Gastrocnemius medialis (tissue), 4 donors: ENCODE measurements at regions not wholly inside any gene's neighbourhood (a gene's known extent, or its start where the extent isn't known, plus 50 kb on each side); places are given as distances from the start of the nearest gene placed in this dataset.

Experiments used
- ATAC-seq, 2 donors: fragments of 150-250 bp; one replicate each; pipeline ENCODE4 v1.9.1; 2016
- DNase-seq, 2 donors: peaks; one replicate each; pipeline ENCODE4 v3.0.0-alpha.2; 2019
- H3K27ac ChIP-seq, 4 donors: fragments of 200-600 bp; sonication (generic); 1 replicate in 1 of 4; 2 replicates in 3 of 4; pipeline ENCODE4 v1.5.1; 2016 to 2018; ENCODE audit warnings: mild to moderate bottlenecking in 2 of 4, moderate library complexity in 1 of 4
- H3K27me3 ChIP-seq, 3 donors: fragments of 200-600 bp; sonication (generic) in 2 of 3; 1 replicate in 1 of 3; 2 replicates in 2 of 3; pipeline versions ENCODE4 v1.5.1 to v1.6.0; 2016 to 2019; ENCODE audit warnings: mild to moderate bottlenecking in 1 of 3, moderate library complexity in 1 of 3
- H3K36me3 ChIP-seq, 2 donors: fragments of 200-600 bp; sonication (generic) in 1 of 2; one replicate each; pipeline ENCODE4 v1.5.1; 2017 to 2018
- H3K4me1 ChIP-seq, 2 donors: fragments of 200-600 bp; sonication (generic) in 1 of 2; one replicate each; pipeline ENCODE4 v1.5.1; 2016 to 2017; ENCODE audit warnings: mild to moderate bottlenecking in 2 of 2
- H3K4me3 ChIP-seq, 4 donors: fragments of 200-600 bp; sonication (generic) in 3 of 4; 1 replicate in 1 of 4; 2 replicates in 3 of 4; pipeline ENCODE4 v1.5.1; 2016 to 2019; ENCODE audit warnings: mild to moderate bottlenecking in 2 of 4
- H3K9me3 ChIP-seq, 3 donors: fragments of 200-600 bp; sonication (generic) in 2 of 3; 1 replicate in 1 of 3; 2 replicates in 2 of 3; pipeline ENCODE4 v1.5.1; 2016 to 2019
- CTCF ChIP-seq, 5 experiments: fragments of 450-650 bp in 3 of 5; fragments of 200-600 bp in 2 of 5; sonication (generic) in 2 of 5; IDR thresholded peaks in 4 of 5; conservative IDR thresholded peaks in 1 of 5; 1 replicate in 4 of 5; 2 replicates in 1 of 5; pipeline ENCODE4 v1.5.1; 2016 to 2019; ENCODE audit warnings: antibody characterized with exemption in 5 of 5, mild to moderate bottlenecking in 3 of 5, moderate library complexity in 3 of 5
- POLR2A ChIP-seq, 2 donors: fragments of 450-650 bp; IDR thresholded peaks; one replicate each; pipeline ENCODE4 v1.6.1; 2017; ENCODE audit warnings: antibody characterized with exemption in 2 of 2, mild to moderate bottlenecking in 2 of 2, moderate library complexity in 2 of 2
- in situ Hi-C, 4 donors: fragments of 200-750 bp; cut with MboI; loops; one replicate each; pipeline versions ENCODE4 v1.15.0 to v1.8.0; 2017; ENCODE audit warnings: low sequenced_read_pairs in 4 of 4
- intact Hi-C: fragments of 100-400 bp; cut with DNase I; formaldehyde crosslinking; loops from one replicate; pipeline ENCODE4 v1.15.1; 2023; ENCODE audit warnings: low total_unique reads

GRCh38 chr13:105825071-105825470 is 710.4 kb downstream of the EFNB2 start:
- no peaks in the 10 kb centered on the region for H3K36me3 ChIP-seq
- H3K27me3 ChIP-seq: no peaks in the 10 kb centered on the region
- H3K4me3 ChIP-seq: no peak overlapping the region
- ATAC-seq (no peak), DNase-seq (no peak)
- TF ChIP-seq CTCF (IDR thresholded peaks at IDR 0.05 in 4 of 5, conservative IDR thresholded peaks at IDR 0.05 in 1 of 5): no peak
- TF ChIP-seq POLR2A (IDR thresholded peaks at IDR 0.05): no peak
- no peak overlapping the region for H3K27ac ChIP-seq
- no peaks in the 10 kb centered on the region for H3K4me1 ChIP-seq
- in situ Hi-C loops: no loop called here
- intact Hi-C loops: no loop called here
- H3K9me3 ChIP-seq: no peaks in the 10 kb centered on the region

GRCh38 chr13:105821337-105821736 is 714.1 kb downstream of the EFNB2 start:
- H3K27me3 ChIP-seq: no peaks in the 10 kb centered on the region
- no peak for DNase-seq
- H3K4me1 ChIP-seq: no peaks in the 10 kb centered on the region
- H3K36me3 ChIP-seq: no peaks in the 10 kb centered on the region
- TF ChIP-seq CTCF (IDR thresholded peaks at IDR 0.05 in 4 of 5, conservative IDR thresholded peaks at IDR 0.05 in 1 of 5): no peak
- no peak for TF ChIP-seq POLR2A (IDR thresholded peaks at IDR 0.05)
- H3K9me3 ChIP-seq: no peaks in the 10 kb centered on the region
- in situ Hi-C loops: no loop called here
- H3K27ac ChIP-seq: no peak overlapping the region
- intact Hi-C loops: no loop called here
- no peak for ATAC-seq
- no peak overlapping the region for H3K4me3 ChIP-seq

GRCh38 chr13:105820415-105820814 is 715.0 kb downstream of the EFNB2 start:
- no peak for TF ChIP-seq POLR2A (IDR thresholded peaks at IDR 0.05)
- TF ChIP-seq CTCF (IDR thresholded peaks at IDR 0.05 in 4 of 5, conservative IDR thresholded peaks at IDR 0.05 in 1 of 5): no peak
- H3K4me1 ChIP-seq: no peaks in the 10 kb centered on the region
- no peak overlapping the region for H3K27ac ChIP-seq
- no peak overlapping the region for H3K4me3 ChIP-seq
- no peaks in the 10 kb centered on the region for H3K36me3 ChIP-seq
- DNase-seq (no peak), ATAC-seq (no peak)
- intact Hi-C loops (no loop called here), in situ Hi-C loops (no loop called here)
- no peaks in the 10 kb centered on the region for H3K9me3 ChIP-seq
- H3K27me3 ChIP-seq: no peaks in the 10 kb centered on the region

GRCh38 chr13:105817498-105817897 is 718.0 kb downstream of the EFNB2 start:
- no peaks in the 10 kb centered on the region for H3K4me1 ChIP-seq
- ATAC-seq (no peak), DNase-seq (no peak)
- TF ChIP-seq POLR2A (IDR thresholded peaks at IDR 0.05) (no peak), CTCF (IDR thresholded peaks at IDR 0.05 in 4 of 5, conservative IDR thresholded peaks at IDR 0.05 in 1 of 5) (no peak)
- H3K4me3 ChIP-seq: no peak overlapping the region
- no peaks in the 10 kb centered on the region for H3K36me3 ChIP-seq
- no peak overlapping the region for H3K27ac ChIP-seq
- intact Hi-C loops: no loop called here
- in situ Hi-C loops: no loop called here
- H3K27me3 ChIP-seq: no peaks in the 10 kb centered on the region
- no peaks in the 10 kb centered on the region for H3K9me3 ChIP-seq

GRCh38 chr13:105816994-105817393 is 718.5 kb downstream of the EFNB2 start:
- no peaks in the 10 kb centered on the region for H3K9me3 ChIP-seq
- no peaks in the 10 kb centered on the region for H3K27me3 ChIP-seq
- no peaks in the 10 kb centered on the region for H3K4me1 ChIP-seq
- intact Hi-C loops: no loop called here
- H3K36me3 ChIP-seq: no peaks in the 10 kb centered on the region
- in situ Hi-C loops: no loop called here
- ATAC-seq (no peak), DNase-seq (no peak)
- no peak overlapping the region for H3K27ac ChIP-seq
- H3K4me3 ChIP-seq: no peak overlapping the region
- TF ChIP-seq CTCF (IDR thresholded peaks at IDR 0.05 in 4 of 5, conservative IDR thresholded peaks at IDR 0.05 in 1 of 5) (no peak), POLR2A (IDR thresholded peaks at IDR 0.05) (no peak)
